CD8-positive, alpha-beta memory T cell (primary cell): ENCODE measurements at regions not wholly inside any gene's neighbourhood (a gene's known extent, or its start where the extent isn't known, plus 50 kb on each side); places are given as distances from the start of the nearest gene placed in this dataset.

Experiments used
- CTCF ChIA-PET: fragments of 350-600 bp; sonication (Branson Sonifier 250); formaldehyde crosslinking; loops from one replicate; lab custom pipeline; 2021; ENCODE audit warnings: antibody characterized with exemption; lab: Charles Lee
- POLR2A ChIA-PET: fragments of 350-600 bp; sonication (Branson Sonifier 250); formaldehyde crosslinking; loops from one replicate; lab custom pipeline; 2021; ENCODE audit warnings: antibody characterized with exemption; lab: Charles Lee
- DNase-seq, 5 donors: peaks; one replicate each; pipeline versions ENCODE4 v3.0.0 to v3.0.0-alpha.2; 2020 to 2022; ENCODE audit warnings: mixed read lengths in 1 of 5
- H3K27ac ChIP-seq: one replicate; pipeline ENCODE4 v1.7.0; 2013; ENCODE audit warnings: low read depth, mild to moderate bottlenecking, low read length, moderate library complexity
- H3K27me3 ChIP-seq: 2 replicates; pipeline ENCODE4 v1.7.0; 2013; ENCODE audit warnings: low read length, mild to moderate bottlenecking; ENCODE audit not compliant: insufficient read depth, poor library complexity, severe bottlenecking
- H3K36me3 ChIP-seq: 2 replicates; pipeline ENCODE4 v1.7.0; 2013; ENCODE audit warnings: mild to moderate bottlenecking, low read length, moderate library complexity; ENCODE audit not compliant: insufficient read depth
- H3K4me1 ChIP-seq: 2 replicates; pipeline ENCODE4 v1.7.0; 2013; ENCODE audit warnings: mild to moderate bottlenecking, low read length, moderate library complexity; ENCODE audit not compliant: insufficient read depth
- H3K4me3 ChIP-seq: 2 replicates; pipeline ENCODE4 v1.7.0; 2013; ENCODE audit warnings: mild to moderate bottlenecking, low read length
- H3K9me3 ChIP-seq: 2 replicates; pipeline ENCODE4 v1.7.0; 2013; ENCODE audit warnings: mild to moderate bottlenecking, low read length
- H3K27ac Mint-ChIP-seq, 8 donors: one replicate each; pipeline ENCODE4 v1.8.0; 2020 to 2021; ENCODE audit warnings: mixed read lengths in 8 of 8, mild to moderate bottlenecking in 6 of 8, inconsistent platforms in 3 of 8, moderate library complexity in 3 of 8
- H3K27me3 Mint-ChIP-seq, 2 donors: one replicate each; pipeline ENCODE4 v1.8.0; 2020 to 2021; ENCODE audit warnings: mixed read lengths in 2 of 2, mild to moderate bottlenecking in 1 of 2, moderate library complexity in 1 of 2
- H3K36me3 Mint-ChIP-seq, 3 donors: one replicate each; pipeline ENCODE4 v1.8.0; 2020 to 2021; ENCODE audit warnings: mixed read lengths in 3 of 3, inconsistent platforms in 1 of 3, mild to moderate bottlenecking in 1 of 3
- H3K4me1 Mint-ChIP-seq, 3 donors: one replicate each; pipeline ENCODE4 v1.8.0; 2020 to 2021; ENCODE audit warnings: mixed read lengths in 3 of 3, inconsistent platforms in 1 of 3, mild to moderate bottlenecking in 1 of 3
- H3K4me3 Mint-ChIP-seq, 7 donors: one replicate each; pipeline ENCODE4 v1.8.0; 2020 to 2021; ENCODE audit warnings: mixed read lengths in 7 of 7, mild to moderate bottlenecking in 6 of 7, moderate library complexity in 4 of 7, inconsistent platforms in 2 of 7
- H3K9me3 Mint-ChIP-seq, 5 donors: one replicate each; pipeline ENCODE4 v1.8.0; 2020 to 2022; ENCODE audit warnings: mixed read lengths in 5 of 5, mild to moderate bottlenecking in 3 of 5, moderate library complexity in 2 of 5, inconsistent platforms in 1 of 5

GRCh38 chr13:105365831-105366230 lies 1169.6 kb downstream of the EFNB2 start:
- Histone ChIP-seq H3K9me3 (no peaks in the 10 kb centered on the region), H3K27ac (no peak overlapping the region), H3K27me3 (no peaks in the 10 kb centered on the region), H3K36me3 (no peaks in the 10 kb centered on the region), H3K4me3 (no peak overlapping the region), H3K4me1 (no peaks in the 10 kb centered on the region)
- H3K4me1 Mint-ChIP-seq, result no peaks in the 10 kb centered on the region
- H3K36me3 Mint-ChIP-seq, result no peaks in the 10 kb centered on the region
- no peak overlapping the region for H3K4me3 Mint-ChIP-seq
- no peak for DNase-seq
- H3K9me3 Mint-ChIP-seq, result peaks cover 0 to 4% (median 0%) of the 10 kb centered on the region in 5 donors
- peaks cover 0 to 1% of the 10 kb centered on the region in 2 donors for H3K27me3 Mint-ChIP-seq
- no peak overlapping the region for H3K27ac Mint-ChIP-seq
- POLR2A ChIA-PET, result no interaction called here
- CTCF ChIA-PET, result no interaction called here

GRCh38 chr13:105365021-105365550 lies 1170.4 kb downstream of the EFNB2 start:
- H3K4me3 Mint-ChIP-seq, result no peak overlapping the region
- POLR2A ChIA-PET, result no interaction called here

GRCh38 chr13:105364191-105364590 lies 1171.3 kb downstream of the EFNB2 start:
- DNase-seq, result no peak
- Histone ChIP-seq H3K36me3 (no peaks in the 10 kb centered on the region), H3K27ac (no peak overlapping the region), H3K9me3 (no peaks in the 10 kb centered on the region), H3K27me3 (no peaks in the 10 kb centered on the region), H3K4me1 (no peaks in the 10 kb centered on the region), H3K4me3 (no peak overlapping the region)
- CTCF ChIA-PET, result no interaction called here
- Mint-ChIP-seq H3K9me3 (peaks cover 0 to 4% (median 0%) of the 10 kb centered on the region in 5 donors), H3K27ac (no peak overlapping the region), H3K4me1 (no peaks in the 10 kb centered on the region), H3K4me3 (no peak overlapping the region), H3K36me3 (no peaks in the 10 kb centered on the region), H3K27me3 (peaks cover 0 to 1% of the 10 kb centered on the region in 2 donors)
- POLR2A ChIA-PET, result no interaction called here

More at GRCh38 chr13:105365021-105365550, 1170.4 kb downstream of the EFNB2 start:
- no peaks in the 10 kb centered on the region for H3K4me1 Mint-ChIP-seq
- Histone ChIP-seq H3K27me3 (no peaks in the 10 kb centered on the region), H3K36me3 (no peaks in the 10 kb centered on the region), H3K4me3 (no peak overlapping the region), H3K4me1 (no peaks in the 10 kb centered on the region), H3K9me3 (no peaks in the 10 kb centered on the region), H3K27ac (no peak overlapping the region)
- H3K9me3 Mint-ChIP-seq, result peaks cover 0 to 4% (median 0%) of the 10 kb centered on the region in 5 donors
- CTCF ChIA-PET, result no interaction called here
- H3K27me3 Mint-ChIP-seq, result peaks cover 0 to 1% of the 10 kb centered on the region in 2 donors
- no peaks in the 10 kb centered on the region for H3K36me3 Mint-ChIP-seq
- H3K27ac Mint-ChIP-seq, result no peak overlapping the region
- no peak for DNase-seq

GRCh38 chr13:105363261-105364190 lies 1171.9 kb downstream of the EFNB2 start:
- H3K27ac ChIP-seq, result no peak overlapping the region
- Mint-ChIP-seq H3K36me3 (no peaks in the 10 kb centered on the region), H3K4me3 (no peak overlapping the region), H3K27ac (no peak overlapping the region), H3K4me1 (no peaks in the 10 kb centered on the region), H3K27me3 (peaks cover 0 to 1% of the 10 kb centered on the region in 2 donors), H3K9me3 (peaks cover 0 to 3% (median 0%) of the 10 kb centered on the region in 5 donors)
- POLR2A ChIA-PET, result no interaction called here
- no peak for DNase-seq
- no peaks in the 10 kb centered on the region for H3K27me3 ChIP-seq
- H3K4me3 ChIP-seq, result no peak overlapping the region
- no peaks in the 10 kb centered on the region for H3K4me1 ChIP-seq
- CTCF ChIA-PET, result no interaction called here
- no peaks in the 10 kb centered on the region for H3K9me3 ChIP-seq
- H3K36me3 ChIP-seq, result no peaks in the 10 kb centered on the region

GRCh38 chr13:105353654-105354053 lies 1181.8 kb downstream of the EFNB2 start:
- DNase-seq, result no peak
- Histone ChIP-seq H3K27me3 (no peaks in the 10 kb centered on the region), H3K27ac (no peak overlapping the region), H3K4me1 (no peaks in the 10 kb centered on the region), H3K36me3 (no peaks in the 10 kb centered on the region), H3K9me3 (no peaks in the 10 kb centered on the region), H3K4me3 (no peak overlapping the region)
- H3K4me3 Mint-ChIP-seq, result no peak overlapping the region
- ChIA-PET CTCF (no interaction called here), POLR2A (no interaction called here)
- H3K36me3 Mint-ChIP-seq, result no peaks in the 10 kb centered on the region
- no peaks in the 10 kb centered on the region for H3K27me3 Mint-ChIP-seq
- H3K9me3 Mint-ChIP-seq, result peaks cover 0 to 7% (median 0%) of the 10 kb centered on the region in 5 donors
- H3K4me1 Mint-ChIP-seq, result no peaks in the 10 kb centered on the region
- no peak overlapping the region for H3K27ac Mint-ChIP-seq

GRCh38 chr13:105349082-105349723 lies 1186.3 kb downstream of the EFNB2 start:
- H3K27ac Mint-ChIP-seq, result no peak overlapping the region
- H3K36me3 ChIP-seq, result no peaks in the 10 kb centered on the region
- H3K4me3 Mint-ChIP-seq, result no peak overlapping the region
- no peak overlapping the region for H3K27ac ChIP-seq
- H3K4me1 Mint-ChIP-seq, result no peaks in the 10 kb centered on the region
- no peak overlapping the region for H3K4me3 ChIP-seq
- ChIA-PET CTCF (no interaction called here), POLR2A (no interaction called here)
- H3K27me3 ChIP-seq, result no peaks in the 10 kb centered on the region
- no peaks in the 10 kb centered on the region for H3K36me3 Mint-ChIP-seq
- H3K4me1 ChIP-seq, result no peaks in the 10 kb centered on the region
- no peak for DNase-seq
- H3K27me3 Mint-ChIP-seq, result peaks cover 0 to 2% of the 10 kb centered on the region in 2 donors
- H3K9me3 Mint-ChIP-seq, result peaks cover 0 to 4% (median 0%) of the 10 kb centered on the region in 5 donors
- H3K9me3 ChIP-seq, result no peaks in the 10 kb centered on the region

- Mint-ChIP-seq H3K9me3 (peaks cover 0 to 4% (median 0%) of the 10 kb centered on the region in 5 donors), H3K36me3 (no peaks in the 10 kb centered on the region), H3K4me3 (no peak overlapping the region), H3K4me1 (no peaks in the 10 kb centered on the region), H3K27me3 (peaks cover 0 to 2% of the 10 kb centered on the region in 2 donors), H3K27ac (no peak overlapping the region)
- H3K9me3 ChIP-seq, result no peaks in the 10 kb centered on the region
- no peak overlapping the region for H3K27ac ChIP-seq
- ChIA-PET POLR2A (no interaction called here), CTCF (no interaction called here)
- H3K36me3 ChIP-seq, result no peaks in the 10 kb centered on the region
- DNase-seq, result no peak
- no peaks in the 10 kb centered on the region for H3K4me1 ChIP-seq
- no peak overlapping the region for H3K4me3 ChIP-seq
- no peaks in the 10 kb centered on the region for H3K27me3 ChIP-seq
These were observed 1189.2 kb downstream of the EFNB2 start for GRCh38 chr13:105346141-105346775.

GRCh38 chr13:105345730-105346129 lies 1189.7 kb downstream of the EFNB2 start:
- ChIA-PET POLR2A (no interaction called here), CTCF (no interaction called here)
- H3K36me3 Mint-ChIP-seq, result no peaks in the 10 kb centered on the region
- H3K4me3 ChIP-seq, result no peak overlapping the region
- no peaks in the 10 kb centered on the region for H3K4me1 ChIP-seq
- no peaks in the 10 kb centered on the region for H3K9me3 ChIP-seq
- DNase-seq, result no peak
- H3K4me1 Mint-ChIP-seq, result no peaks in the 10 kb centered on the region
- no peak overlapping the region for H3K27ac ChIP-seq
- H3K4me3 Mint-ChIP-seq, result no peak overlapping the region
- H3K27me3 Mint-ChIP-seq, result peaks cover 0 to 2% of the 10 kb centered on the region in 2 donors
- no peaks in the 10 kb centered on the region for H3K36me3 ChIP-seq
- H3K27ac Mint-ChIP-seq, result no peak overlapping the region
- H3K9me3 Mint-ChIP-seq, result peaks cover 0 to 4% (median 0%) of the 10 kb centered on the region in 5 donors
- no peaks in the 10 kb centered on the region for H3K27me3 ChIP-seq
